NCI-H2196 treated with DMSO at 0.1 percent for 48 hours (cell line): ENCODE measurements at regions not wholly inside any gene's neighbourhood (a gene's known extent, or its start where the extent isn't known, plus 50 kb on each side); places are given as distances from the start of the nearest gene placed in this dataset.
"Not testable (repeated sequence)": the region's sequence is repeated elsewhere in the genome, so short reads cannot be mapped to it uniquely, and the experiment has no call there.

Experiments
- DNase-seq: peaks from one replicate; lab custom pipeline; 2025; ENCODE audit not compliant: unreplicated experiment; lab: John Stamatoyannopoulos, UW

- no peak for DNase-seq
Observed at GRCh38 chr6:121748850-121749249, 313.4 kb downstream of the GJA1 start.

- no peak for DNase-seq
Observed at GRCh38 chr6:121755485-121755884, 320.0 kb downstream of the GJA1 start.

GRCh38 chr6:121756666-121757065, 321.2 kb downstream of the GJA1 start:
- no peak for DNase-seq

- no peak for DNase-seq
Observed at GRCh38 chr6:121759370-121759769, 323.9 kb downstream of the GJA1 start.

GRCh38 chr6:121760191-121760590, 324.7 kb downstream of the GJA1 start:
- DNase-seq = no peak

GRCh38 chr6:121760745-121761144, 325.3 kb downstream of the GJA1 start:
- no peak for DNase-seq

GRCh38 chr6:121764493-121764892, 329.0 kb downstream of the GJA1 start:
- no peak for DNase-seq

GRCh38 chr6:121765060-121765459, 329.6 kb downstream of the GJA1 start:
- DNase-seq = no peak

- no peak for DNase-seq
Observed at GRCh38 chr6:121767211-121767610, 331.8 kb downstream of the GJA1 start.

- no peak for DNase-seq
Observed at GRCh38 chr6:121770943-121771342, 335.5 kb downstream of the GJA1 start.

GRCh38 chr6:121771937-121772720, 336.7 kb downstream of the GJA1 start:
- DNase-seq = no peak

- no peak for DNase-seq
Observed at GRCh38 chr6:121776054-121776453, 340.6 kb downstream of the GJA1 start.

GRCh38 chr6:121780325-121781321, 345.2 kb downstream of the GJA1 start:
- no peak for DNase-seq

GRCh38 chr6:121791396-121792315, 356.2 kb downstream of the GJA1 start:
- DNase-seq = no peak

GRCh38 chr6:121794630-121795029, 359.2 kb downstream of the GJA1 start:
- no peak for DNase-seq

- not testable (repeated sequence) for DNase-seq
Observed at GRCh38 chr6:121797598-121797997, 362.2 kb downstream of the GJA1 start.

- not testable (repeated sequence) for DNase-seq
Observed at GRCh38 chr6:121798126-121798525, 362.7 kb downstream of the GJA1 start.

- DNase-seq = no peak
Observed at GRCh38 chr6:121799574-121799973, 364.1 kb downstream of the GJA1 start.

GRCh38 chr6:121800047-121800446, 364.6 kb downstream of the GJA1 start:
- no peak for DNase-seq

GRCh38 chr6:121806116-121806515, 370.7 kb downstream of the GJA1 start:
- DNase-seq = no peak

GRCh38 chr6:121809211-121809610, 373.8 kb downstream of the GJA1 start:
- no peak for DNase-seq
